Fibroblast of the aortic adventitia (primary cell): ENCODE measurements at regions not wholly inside any gene's neighbourhood (a gene's known extent, or its start where the extent isn't known, plus 50 kb on each side); places are given as distances from the start of the nearest gene placed in this dataset.

Source experiments
- DNase-seq: peaks from one replicate; pipeline ENCODE4 v3.0.0-alpha.2; 2010; ENCODE audit warnings: low read depth
- H3K4me3 ChIP-seq: 2 replicates; pipeline ENCODE4 v1.5.1; 2011; ENCODE audit warnings: low read depth, mild to moderate bottlenecking, control low read depth, low read length, moderate library complexity
- CTCF ChIP-seq: IDR thresholded peaks from 2 replicates; pipeline ENCODE4 v1.5.1; 2011; ENCODE audit warnings: mild to moderate bottlenecking, low read length, control low read depth, inconsistent platforms; ENCODE audit not compliant: insufficient read depth

- TF ChIP-seq CTCF = no peak
- H3K4me3 ChIP-seq = no peak overlapping the region
- no peak for DNase-seq
Observed at GRCh38 chr18:35770376-35771014, 189.0 kb downstream of the GALNT1 start.

- TF ChIP-seq CTCF = no peak
- no peak overlapping the region for H3K4me3 ChIP-seq
- DNase-seq = no peak
Observed at GRCh38 chr18:35771172-35771571, 189.6 kb downstream of the GALNT1 start.

DNA sequence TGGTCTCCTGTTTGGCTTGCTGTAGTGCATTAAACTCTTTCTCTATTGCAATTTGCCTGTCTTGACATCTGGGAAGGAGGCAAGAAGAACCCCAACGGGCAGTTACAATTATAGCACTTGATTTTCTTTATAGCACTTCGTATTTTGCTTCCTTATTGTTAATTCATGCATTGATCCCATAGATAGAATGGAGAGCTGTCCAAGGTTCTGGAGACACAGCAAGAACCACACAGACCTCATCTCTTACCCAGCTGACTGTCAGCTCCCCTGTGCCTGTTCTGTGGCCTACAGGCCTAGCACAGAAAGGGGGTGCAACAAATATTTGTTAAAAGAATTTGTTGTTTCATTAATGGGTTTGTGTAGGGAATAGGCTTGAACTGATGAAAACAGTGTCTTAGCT, 194.3 kb downstream of the GALNT1 start:
- peak; percentile 15 for DNase-seq
- TF ChIP-seq CTCF = no peak

GRCh38 chr18:35776473-35776872, 194.9 kb downstream of the GALNT1 start:
- no peak for TF ChIP-seq CTCF
- no peak for DNase-seq
- H3K4me3 ChIP-seq = no peak overlapping the region

More for the DNA sequence above, 194.3 kb downstream of the GALNT1 start:
- H3K4me3 ChIP-seq = no peak overlapping the region

DNA sequence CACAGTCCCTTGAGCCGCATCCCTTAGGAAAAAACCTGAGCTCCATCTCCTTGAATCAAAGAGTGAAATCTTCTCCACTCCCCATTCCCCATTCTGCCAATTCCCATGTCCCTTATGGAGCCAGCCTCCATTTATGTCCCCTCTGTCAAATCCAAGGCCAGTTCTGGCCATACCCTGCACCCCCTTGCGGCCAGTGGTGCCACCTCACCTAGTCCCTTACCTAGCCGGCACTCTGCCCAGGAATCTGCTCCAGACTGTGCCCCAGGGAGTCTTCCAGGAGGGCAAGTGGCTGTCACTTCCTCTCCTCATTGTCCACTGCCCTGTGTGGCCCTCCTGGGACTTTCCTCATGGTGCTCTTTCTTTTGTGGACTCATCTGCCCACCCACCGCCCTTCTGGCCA, 195.4 kb upstream of the RMP24 start:
- no peak for TF ChIP-seq CTCF
- DNase-seq = no peak
- H3K4me3 ChIP-seq = no peak overlapping the region

DNA sequence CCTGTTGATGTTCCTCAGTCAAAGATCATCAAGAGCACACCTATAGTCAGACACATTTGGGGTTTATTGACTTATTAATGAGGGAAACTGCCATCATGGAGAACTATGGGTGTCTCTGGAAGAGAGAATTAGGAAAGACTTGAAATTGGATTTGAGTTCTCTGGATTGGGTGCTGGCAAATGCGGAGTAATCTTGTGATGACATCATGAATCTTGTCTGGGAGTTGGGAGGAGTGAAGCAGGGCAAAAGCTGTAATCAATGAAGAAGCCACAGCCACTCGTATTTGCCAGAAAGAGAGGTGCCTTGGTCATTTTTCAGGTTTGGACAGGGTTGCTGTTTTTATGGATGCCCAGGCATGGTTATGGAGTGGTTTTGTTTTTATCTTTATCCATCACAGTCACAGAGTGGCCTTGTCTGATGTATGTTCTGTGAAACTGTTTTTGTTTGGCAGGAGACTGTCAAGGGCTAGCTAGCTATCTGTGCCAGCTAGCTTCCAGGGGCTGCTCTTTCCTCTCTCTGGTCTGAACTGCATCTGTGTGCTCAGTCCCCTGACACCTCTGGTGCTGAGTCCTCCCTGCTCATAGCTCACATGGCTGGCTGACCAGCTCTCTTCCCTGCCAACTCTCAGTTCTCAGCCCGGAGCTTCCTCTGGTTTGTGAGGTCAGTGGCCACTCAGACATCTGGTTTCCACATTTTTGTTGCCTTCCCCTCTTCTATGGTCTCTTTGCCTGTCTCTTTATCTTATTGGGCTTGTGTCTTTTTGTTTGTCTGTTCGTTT, 193.4 kb upstream of the RMP24 start:
- no peak for DNase-seq
- H3K4me3 ChIP-seq = no peak overlapping the region
- TF ChIP-seq CTCF = no peak
